ENCODE measurements at regions not wholly inside any gene's neighbourhood (a gene's known extent, or its start where the extent isn't known, plus 50 kb on each side); places are given as distances from the start of the nearest gene placed in this dataset.

DNA sequence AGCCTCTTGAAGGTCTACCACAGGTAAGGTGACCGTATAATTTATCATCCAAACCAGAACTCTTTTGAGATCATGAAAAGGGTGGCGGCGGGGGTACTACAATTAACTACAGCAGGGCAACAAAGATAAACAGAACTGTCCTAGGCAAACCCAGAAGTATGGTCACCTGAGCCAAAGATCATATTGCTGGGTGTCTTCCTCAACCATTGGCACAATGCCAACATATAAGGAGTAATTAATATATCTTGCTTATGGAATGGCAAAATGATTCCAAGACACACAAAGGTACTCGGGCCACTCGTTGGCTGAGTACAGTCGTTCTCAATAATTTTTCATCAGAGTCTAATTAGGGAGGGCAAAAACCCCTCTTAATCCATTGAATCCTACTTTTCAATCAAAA, 273.3 kb downstream of the QDPR start:
- Mint-ChIP-seq H3K4me1 (no peaks in the 10 kb centered on the region), H3K4me3 (no peak overlapping the region), H3K27ac (no peak overlapping the region), H3K27me3 (ENCODE audit: low read depth in 3 of 3) (peaks cover 0 to 5% (median 2%) of the 10 kb centered on the region in 3 donors), H3K36me3 (no peaks in the 10 kb centered on the region), H3K9me3 (peaks cover 0 to 6% (median 0%) of the 10 kb centered on the region in 7 donors)
- Histone ChIP-seq H3K4me2 (replicated peaks; ENCODE audit: extremely low read depth, low read length, poor library complexity, severe bottlenecking) (no peak overlapping the region), H3K36me3 (replicated peaks in 1 of 2; ENCODE audit: control insufficient read depth in 1 of 2, insufficient read depth in 2 of 2, low read length in 2 of 2) (no peaks in the 10 kb centered on the region), H3K4me3 (replicated peaks in 1 of 3; ENCODE audit: low read depth in 2 of 3, low read length in 3 of 3) (no peak overlapping the region), H3K27me3 (ENCODE audit: control insufficient read depth in 2 of 2, insufficient read depth in 2 of 2, low read length in 2 of 2) (no peaks in the 10 kb centered on the region), H3K27ac (ENCODE audit: low read depth in 1 of 2, low read length in 2 of 2) (no peak overlapping the region), H4K20me1 (ENCODE audit: insufficient read depth, low read length) (no peaks in the 10 kb centered on the region), H3K79me2 (ENCODE audit: insufficient read depth, low read length) (no peaks in the 10 kb centered on the region), H3K4me1 (ENCODE audit: control insufficient read depth in 1 of 2, insufficient read depth in 2 of 2, low read length in 2 of 2) (no peaks in the 10 kb centered on the region), H2AFZ (ENCODE audit: insufficient read depth, low read depth, low read length, poor library complexity, severe bottlenecking) (no peak overlapping the region), H3K9ac (ENCODE audit: insufficient read depth, low read length, poor library complexity, severe bottlenecking) (no peak overlapping the region), H3K9me3 (replicated peaks in 1 of 2; ENCODE audit: control insufficient read depth in 1 of 2, insufficient read depth in 1 of 2, low read length in 2 of 2) (no peaks in the 10 kb centered on the region)
- DNase-seq: no peak
- 93% methylated on average over 3 of the region's 6 CpGs for WGBS (ENCODE audit: insufficient coverage)
- intact Hi-C loops (cut with micrococcal nuclease): no loop called here
- TF ChIP-seq, protein P1, sequence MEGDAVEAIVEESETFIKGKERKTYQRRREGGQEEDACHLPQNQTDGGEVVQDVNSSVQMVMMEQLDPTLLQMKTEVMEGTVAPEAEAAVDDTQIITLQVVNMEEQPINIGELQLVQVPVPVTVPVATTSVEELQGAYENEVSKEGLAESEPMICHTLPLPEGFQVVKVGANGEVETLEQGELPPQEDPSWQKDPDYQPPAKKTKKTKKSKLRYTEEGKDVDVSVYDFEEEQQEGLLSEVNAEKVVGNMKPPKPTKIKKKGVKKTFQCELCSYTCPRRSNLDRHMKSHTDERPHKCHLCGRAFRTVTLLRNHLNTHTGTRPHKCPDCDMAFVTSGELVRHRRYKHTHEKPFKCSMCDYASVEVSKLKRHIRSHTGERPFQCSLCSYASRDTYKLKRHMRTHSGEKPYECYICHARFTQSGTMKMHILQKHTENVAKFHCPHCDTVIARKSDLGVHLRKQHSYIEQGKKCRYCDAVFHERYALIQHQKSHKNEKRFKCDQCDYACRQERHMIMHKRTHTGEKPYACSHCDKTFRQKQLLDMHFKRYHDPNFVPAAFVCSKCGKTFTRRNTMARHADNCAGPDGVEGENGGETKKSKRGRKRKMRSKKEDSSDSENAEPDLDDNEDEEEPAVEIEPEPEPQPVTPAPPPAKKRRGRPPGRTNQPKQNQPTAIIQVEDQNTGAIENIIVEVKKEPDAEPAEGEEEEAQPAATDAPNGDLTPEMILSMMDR (IDR thresholded peaks at IDR 0.05): no peak

DNA sequence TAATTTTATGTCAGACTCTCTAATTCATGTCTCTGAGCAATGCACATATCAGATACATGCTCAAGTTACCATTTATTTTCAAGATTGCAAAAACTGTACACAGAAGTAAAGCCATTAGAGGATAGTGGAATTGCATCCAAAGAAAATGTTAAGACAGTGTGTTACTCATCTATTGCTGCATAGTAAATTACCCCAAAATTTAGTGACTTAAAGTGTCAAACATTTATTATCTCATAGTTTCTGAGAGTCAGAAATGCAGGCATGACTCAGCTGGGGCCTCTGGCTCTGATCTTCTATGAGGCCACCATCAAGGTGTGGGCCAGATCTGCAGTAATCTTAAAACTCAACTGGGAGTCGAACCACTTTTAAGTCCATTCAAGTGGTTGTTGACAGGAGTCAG, 275.2 kb downstream of the QDPR start:
- 100% methylated on average over 1 of the region's 1 CpG for WGBS (ENCODE audit: insufficient coverage)
- TF ChIP-seq, protein P1 (IDR thresholded peaks at IDR 0.05): no peak
- Mint-ChIP-seq H3K4me1 (no peaks in the 10 kb centered on the region), H3K27ac (no peak overlapping the region), H3K4me3 (no peak overlapping the region), H3K9me3 (peaks cover 0 to 2% (median 0%) of the 10 kb centered on the region in 7 donors), H3K27me3 (ENCODE audit: low read depth in 3 of 3) (peaks cover 0 to 2% (median 0%) of the 10 kb centered on the region in 3 donors), H3K36me3 (no peaks in the 10 kb centered on the region)
- H4K20me1 ChIP-seq (ENCODE audit: insufficient read depth, low read length): no peaks in the 10 kb centered on the region
- H2AFZ ChIP-seq (ENCODE audit: insufficient read depth, low read depth, low read length, poor library complexity, severe bottlenecking): no peak overlapping the region
- H3K4me1 ChIP-seq (ENCODE audit: control insufficient read depth in 1 of 2, insufficient read depth in 2 of 2, low read length in 2 of 2): no peaks in the 10 kb centered on the region
- H3K9ac ChIP-seq (ENCODE audit: insufficient read depth, low read length, poor library complexity, severe bottlenecking): no peak overlapping the region
- no peaks in the 10 kb centered on the region for H3K36me3 ChIP-seq (replicated peaks in 1 of 2; ENCODE audit: control insufficient read depth in 1 of 2, insufficient read depth in 2 of 2, low read length in 2 of 2)
- H3K9me3 ChIP-seq (replicated peaks in 1 of 2; ENCODE audit: control insufficient read depth in 1 of 2, insufficient read depth in 1 of 2, low read length in 2 of 2): no peaks in the 10 kb centered on the region
- DNase-seq: no peak
- H3K27ac ChIP-seq (ENCODE audit: low read depth in 1 of 2, low read length in 2 of 2): no peak overlapping the region
- no peaks in the 10 kb centered on the region for H3K79me2 ChIP-seq (ENCODE audit: insufficient read depth, low read length)
- H3K4me2 ChIP-seq (replicated peaks; ENCODE audit: extremely low read depth, low read length, poor library complexity, severe bottlenecking): no peak overlapping the region
- H3K27me3 ChIP-seq (ENCODE audit: control insufficient read depth in 2 of 2, insufficient read depth in 2 of 2, low read length in 2 of 2): no peaks in the 10 kb centered on the region
- no peak overlapping the region for H3K4me3 ChIP-seq (replicated peaks in 1 of 3; ENCODE audit: low read depth in 2 of 3, low read length in 3 of 3)
- intact Hi-C loops (cut with micrococcal nuclease): no loop called here
